ENCODE measurements at regions not wholly inside any gene's neighbourhood (a gene's known extent, or its start where the extent isn't known, plus 50 kb on each side); places are given as distances from the start of the nearest gene placed in this dataset.
A peak's percentile ranks its signal among the peaks of the same experiment; 100 is the strongest.

DNA sequence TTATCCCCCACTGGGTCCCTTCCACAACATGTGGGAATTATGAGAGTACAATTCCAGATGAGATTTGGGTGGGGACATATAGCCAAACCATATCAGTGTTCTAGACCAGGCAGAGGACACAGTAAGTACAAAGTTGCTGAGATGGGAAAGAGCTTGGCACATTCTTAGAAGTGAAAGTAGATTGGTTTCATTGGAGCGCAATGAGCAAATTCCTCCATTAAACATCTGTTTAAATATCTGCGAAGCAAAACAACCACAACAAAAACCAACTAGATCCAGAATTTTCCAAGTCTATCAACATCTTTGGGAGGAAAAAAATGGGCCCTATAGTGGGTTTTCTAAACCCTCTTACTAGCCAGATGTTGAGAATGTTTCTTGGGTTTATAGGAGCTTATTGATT, 80.0 kb upstream of the STEAP1B start:
- TF ChIP-seq, protein P1, sequence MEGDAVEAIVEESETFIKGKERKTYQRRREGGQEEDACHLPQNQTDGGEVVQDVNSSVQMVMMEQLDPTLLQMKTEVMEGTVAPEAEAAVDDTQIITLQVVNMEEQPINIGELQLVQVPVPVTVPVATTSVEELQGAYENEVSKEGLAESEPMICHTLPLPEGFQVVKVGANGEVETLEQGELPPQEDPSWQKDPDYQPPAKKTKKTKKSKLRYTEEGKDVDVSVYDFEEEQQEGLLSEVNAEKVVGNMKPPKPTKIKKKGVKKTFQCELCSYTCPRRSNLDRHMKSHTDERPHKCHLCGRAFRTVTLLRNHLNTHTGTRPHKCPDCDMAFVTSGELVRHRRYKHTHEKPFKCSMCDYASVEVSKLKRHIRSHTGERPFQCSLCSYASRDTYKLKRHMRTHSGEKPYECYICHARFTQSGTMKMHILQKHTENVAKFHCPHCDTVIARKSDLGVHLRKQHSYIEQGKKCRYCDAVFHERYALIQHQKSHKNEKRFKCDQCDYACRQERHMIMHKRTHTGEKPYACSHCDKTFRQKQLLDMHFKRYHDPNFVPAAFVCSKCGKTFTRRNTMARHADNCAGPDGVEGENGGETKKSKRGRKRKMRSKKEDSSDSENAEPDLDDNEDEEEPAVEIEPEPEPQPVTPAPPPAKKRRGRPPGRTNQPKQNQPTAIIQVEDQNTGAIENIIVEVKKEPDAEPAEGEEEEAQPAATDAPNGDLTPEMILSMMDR (IDR thresholded peaks at IDR 0.05; ENCODE audit: insufficient read depth, low read depth, low read length), result no peak
- DNase-seq (ENCODE audit: low read depth), result no peak
- Histone ChIP-seq H3K27me3 (ENCODE audit: control insufficient read depth, insufficient read depth, low read length) (no peaks in the 10 kb centered on the region), H3K4me3 (ENCODE audit: low read depth, low read length) (no peak overlapping the region), H3K36me3 (ENCODE audit: control insufficient read depth, insufficient read depth, low read length) (no peaks in the 10 kb centered on the region)
- ChIA-PET CTCF (interaction anchor here (1.7 kb wide), 1 partner anchor 147 kb away, joined by 7 read pairs; the partner anchor contains the start of gene IL6), POLR2A (no interaction called here)

DNA sequence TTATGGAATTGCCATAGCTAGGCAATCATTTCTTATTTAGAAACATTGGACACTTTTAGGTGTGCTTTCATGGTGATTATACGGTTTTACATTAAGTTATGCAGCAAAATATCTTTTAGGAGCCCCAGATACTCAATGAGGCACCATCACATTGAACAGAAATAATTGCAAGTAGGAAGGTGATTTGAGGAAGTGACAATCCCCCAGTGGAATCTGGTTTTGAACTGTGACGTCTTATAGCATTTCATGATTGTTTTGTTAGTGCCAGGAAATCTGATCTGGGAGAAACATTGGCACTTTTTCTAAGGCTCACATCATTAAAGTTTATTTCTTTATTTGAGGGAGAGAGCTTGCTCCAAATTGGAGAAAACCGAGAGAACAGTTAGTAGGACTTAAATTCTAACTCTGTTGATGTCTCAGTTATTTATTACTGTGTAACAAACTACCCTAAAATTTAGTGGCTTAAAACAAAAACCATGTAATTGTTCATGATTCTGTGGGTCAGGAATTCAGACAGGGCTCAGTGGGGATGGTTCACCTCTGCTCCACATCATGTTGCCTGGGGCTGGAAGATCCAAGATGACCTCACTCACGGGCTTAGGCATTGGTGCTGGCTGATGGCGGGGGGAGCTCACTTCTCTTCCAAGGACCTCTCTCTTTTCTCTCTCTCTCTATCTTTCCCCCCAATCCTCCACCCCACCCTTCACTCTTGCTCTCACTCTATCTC, 78.2 kb upstream of the STEAP1B start:
- TF ChIP-seq, protein P1 (IDR thresholded peaks at IDR 0.05; ENCODE audit: insufficient read depth, low read depth, low read length), result no peak
- Histone ChIP-seq H3K36me3 (ENCODE audit: control insufficient read depth, insufficient read depth, low read length) (no peaks in the 10 kb centered on the region), H3K4me3 (ENCODE audit: low read depth, low read length) (no peak overlapping the region), H3K27me3 (ENCODE audit: control insufficient read depth, insufficient read depth, low read length) (no peaks in the 10 kb centered on the region)
- DNase-seq (ENCODE audit: low read depth), result no peak
- POLR2A ChIA-PET, result interaction anchor here (0.9 to 1.2 kb wide), 2 partner anchors 16 to 149 kb away, joined by 3 to 7 read pairs; partner anchors contain the start of gene IL6
- CTCF ChIA-PET, result interaction anchor here (0.6 to 2.8 kb wide), 6 partner anchors 9 to 435 kb away, joined by 3 to 16 read pairs (median 8); partner anchors contain the start of gene IL6

DNA sequence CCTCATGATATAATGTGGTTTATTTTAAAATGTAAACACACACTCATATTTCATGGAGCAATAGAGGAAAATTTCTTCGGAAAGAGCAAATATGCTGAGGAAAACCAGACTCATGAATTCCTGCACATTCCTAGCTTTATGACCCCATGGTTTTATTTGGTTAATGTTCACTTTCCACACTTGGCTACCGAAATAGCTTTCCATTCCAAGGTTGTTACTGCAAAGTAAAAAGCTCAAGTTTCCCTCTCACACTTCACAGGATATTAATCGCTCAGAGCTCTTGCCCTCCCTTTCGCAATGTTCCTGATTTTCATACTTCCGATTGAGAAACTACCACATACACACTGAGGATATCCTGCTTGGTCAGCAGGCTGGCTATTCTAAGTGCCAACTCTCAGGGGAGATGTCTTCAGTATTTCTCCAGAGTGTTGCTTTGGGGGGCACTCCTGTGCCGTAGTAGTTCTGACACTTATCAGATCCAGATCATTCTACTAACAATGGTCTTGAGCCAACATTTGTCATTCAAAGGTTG, 77.5 kb upstream of the STEAP1B start:
- TF ChIP-seq, protein P1 (IDR thresholded peaks at IDR 0.05; ENCODE audit: insufficient read depth, low read depth, low read length), result no peak
- peak; percentile 96 for DNase-seq (ENCODE audit: low read depth)
- H3K36me3 ChIP-seq (ENCODE audit: control insufficient read depth, insufficient read depth, low read length), result no peaks in the 10 kb centered on the region
- ChIA-PET CTCF (interaction anchor here (1.0 to 2.8 kb wide), 6 partner anchors 8 to 207 kb away, joined by 3 to 16 read pairs (median 8); partner anchors contain the start of gene IL6), POLR2A (interaction anchor here (0.9 to 1.2 kb wide), 2 partner anchors 15 to 149 kb away, joined by 3 to 7 read pairs; partner anchors contain the start of gene IL6)
- H3K27me3 ChIP-seq (ENCODE audit: control insufficient read depth, insufficient read depth, low read length), result no peaks in the 10 kb centered on the region
- no peak overlapping the region for H3K4me3 ChIP-seq (ENCODE audit: low read depth, low read length)

DNA sequence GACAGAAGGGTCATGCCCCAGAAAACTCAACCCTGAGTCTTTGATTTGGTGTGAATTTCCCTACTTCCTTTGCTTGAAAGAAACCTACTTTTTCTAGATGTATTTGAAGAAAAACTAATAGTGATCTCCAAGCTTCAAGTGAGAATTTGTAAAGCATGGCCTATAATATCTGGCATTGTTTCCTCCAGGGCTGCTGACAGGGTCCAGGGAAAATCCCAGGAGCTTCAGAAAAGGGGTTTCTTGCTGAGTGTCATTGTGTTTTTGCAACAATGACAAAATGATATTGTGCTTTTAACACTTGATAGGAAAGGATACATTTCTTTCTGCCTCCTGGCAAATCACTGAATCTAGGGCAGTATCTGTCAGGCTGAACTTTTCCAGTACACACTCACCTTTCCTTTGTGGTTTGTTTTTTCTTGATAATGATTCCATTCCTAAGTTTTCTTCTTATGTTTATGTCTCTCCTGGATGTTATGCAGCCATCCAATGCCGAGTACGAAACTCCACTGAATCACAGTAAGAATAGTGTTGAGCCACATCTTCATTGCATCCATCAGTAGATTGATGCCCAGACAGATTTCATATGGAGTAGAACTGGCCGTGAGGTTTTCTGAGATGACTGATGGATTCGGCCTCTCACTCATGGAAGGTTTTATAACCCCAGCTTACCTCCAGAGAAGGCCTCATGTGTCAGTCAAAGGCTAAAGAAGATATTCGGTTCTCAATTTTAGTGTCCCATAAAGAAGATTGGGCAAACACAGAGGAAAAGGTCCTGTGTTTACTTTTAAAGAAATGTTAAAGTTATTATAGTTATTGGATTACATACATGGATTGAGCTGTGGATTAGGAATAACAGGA, 76.9 kb upstream of the STEAP1B start:
- H3K4me3 ChIP-seq (ENCODE audit: low read depth, low read length), result no peak overlapping the region
- H3K27me3 ChIP-seq (ENCODE audit: control insufficient read depth, insufficient read depth, low read length), result no peaks in the 10 kb centered on the region
- POLR2A ChIA-PET, result interaction anchor here (0.9 to 1.2 kb wide), 2 partner anchors 14 to 150 kb away, joined by 3 to 7 read pairs; partner anchors contain the start of gene IL6
- DNase-seq (ENCODE audit: low read depth), result no peak
- no peaks in the 10 kb centered on the region for H3K36me3 ChIP-seq (ENCODE audit: control insufficient read depth, insufficient read depth, low read length)
- CTCF ChIA-PET, result interaction anchor here (1.0 to 2.8 kb wide), 6 partner anchors 9 to 208 kb away, joined by 3 to 16 read pairs (median 5); partner anchors contain the start of gene IL6
- TF ChIP-seq, protein P1 (IDR thresholded peaks at IDR 0.05; ENCODE audit: insufficient read depth, low read depth, low read length), result no peak

Data from BJ (cell line).